Gastrocnemius medialis (tissue), 4 donors: ENCODE measurements at regions not wholly inside any gene's neighbourhood (a gene's known extent, or its start where the extent isn't known, plus 50 kb on each side); places are given as distances from the start of the nearest gene placed in this dataset.
"Not testable (repeated sequence)": the region's sequence is repeated elsewhere in the genome, so short reads cannot be mapped to it uniquely, and the experiment has no call there.

Source experiments
- CTCF ChIP-seq, 5 experiments: fragments of 450-650 bp in 3 of 5; fragments of 200-600 bp in 2 of 5; sonication (generic) in 2 of 5; IDR thresholded peaks in 4 of 5; conservative IDR thresholded peaks in 1 of 5; 1 replicate in 4 of 5; 2 replicates in 1 of 5; pipeline ENCODE4 v1.5.1; 2016 to 2019; ENCODE audit warnings: antibody characterized with exemption in 5 of 5, mild to moderate bottlenecking in 3 of 5, moderate library complexity in 3 of 5
- POLR2A ChIP-seq, 2 donors: fragments of 450-650 bp; IDR thresholded peaks; one replicate each; pipeline ENCODE4 v1.6.1; 2017; ENCODE audit warnings: antibody characterized with exemption in 2 of 2, mild to moderate bottlenecking in 2 of 2, moderate library complexity in 2 of 2

GRCh38 chr2:145367334-145367733 is 847.4 kb upstream of the ZEB2 start:
- TF ChIP-seq CTCF (IDR thresholded peaks at IDR 0.05 in 4 of 5, conservative IDR thresholded peaks at IDR 0.05 in 1 of 5); POLR2A (IDR thresholded peaks at IDR 0.05): not testable (repeated sequence)
